ENCODE measurements at regions not wholly inside any gene's neighbourhood (a gene's known extent, or its start where the extent isn't known, plus 50 kb on each side); places are given as distances from the start of the nearest gene placed in this dataset.

GRCh38 chr6:1197309-1197708 is 114.6 kb upstream of the FOXQ1 start:
- TF ChIP-seq POLR2A (IDR thresholded peaks at IDR 0.05) (no peak), CTCF (IDR thresholded peaks at IDR 0.05) (no peak), EP300 (IDR thresholded peaks at IDR 0.05) (no peak)

Measured in ovary (tissue), 3 donors.